ENCODE measurements at regions not wholly inside any gene's neighbourhood (a gene's known extent, or its start where the extent isn't known, plus 50 kb on each side); places are given as distances from the start of the nearest gene placed in this dataset.

- POLR2A ChIA-PET = no interaction called here
- ATAC-seq (no peak), FAIRE-seq (no peak), DNase-seq (ENCODE audit: low read depth in 1 of 2, low spot score in 1 of 2) (no peak)
- Histone ChIP-seq H3K4me2 (no peak overlapping the region), H3K4me3 (no peak overlapping the region), H3K9me3 (no peaks in the 10 kb centered on the region), H3K27ac (no peak overlapping the region), H3K4me1 (no peaks in the 10 kb centered on the region)
- TF ChIP-seq MAFK (IDR thresholded peaks at IDR 0.05; ENCODE audit: partially characterized antibody) = peak; percentile 62
- TF ChIP-seq CBX2 (IDR thresholded peaks at IDR 0.05; ENCODE audit: borderline replicate concordance, low read depth) = no peak
- TF ChIP-seq EHF (CRISPR knock-in tag; IDR thresholded peaks at IDR 0.05) = no peak
- no peak for TF ChIP-seq JUN (IDR thresholded peaks at IDR 0.05)
- CTCF ChIA-PET = no interaction called here
- 0% methylated on average over 2 of the region's 2 CpGs for WGBS (ENCODE audit: missing lambda C conversion rate)
Measured at GRCh38 chr7:113440173-113440572, 321.8 kb upstream of the SMIM30 start.

GRCh38 chr7:113431406-113431805 is 313.1 kb upstream of the SMIM30 start:
- no peak for DNase-seq (ENCODE audit: low read depth in 1 of 2, low spot score in 1 of 2)
- H3K4me1 ChIP-seq = no peaks in the 10 kb centered on the region
- 22% methylated on average over 4 of the region's 4 CpGs for WGBS (ENCODE audit: missing lambda C conversion rate)
- ChIA-PET CTCF (interaction anchor here (2.0 kb wide), 1 partner anchor 10 kb away, joined by 12 read pairs; no protein-coding TSS in a partner anchor), POLR2A (no interaction called here)
- no peak overlapping the region for H3K4me2 ChIP-seq
- H3K4me3 ChIP-seq = no peak overlapping the region
- no peak for FAIRE-seq
- H3K27ac ChIP-seq = no peak overlapping the region
- no peak for TF ChIP-seq CBX8 (IDR thresholded peaks at IDR 0.05)
- TF ChIP-seq JUNB (IDR thresholded peaks at IDR 0.05) = no peak
- TF ChIP-seq RFX5 (IDR thresholded peaks at IDR 0.05) = no peak
- no peak for TF ChIP-seq FOXS1 (CRISPR knock-in tag; IDR thresholded peaks at IDR 0.05)
- no peak for TF ChIP-seq MYC (IDR thresholded peaks at IDR 0.05; ENCODE audit: borderline replicate concordance, low read length)
- TF ChIP-seq ZNF302 (CRISPR knock-in tag; IDR thresholded peaks at IDR 0.05) = no peak
- TF ChIP-seq RCOR1 (IDR thresholded peaks at IDR 0.05; ENCODE audit: low read depth, low read length) = no peak
- no peak for TF ChIP-seq FOSB (CRISPR knock-in tag; IDR thresholded peaks at IDR 0.05)
- no peak for TF ChIP-seq CTCF (IDR thresholded peaks at IDR 0.05)
- TF ChIP-seq SMC3 (IDR thresholded peaks at IDR 0.05) = no peak
- no peaks in the 10 kb centered on the region for H3K9me3 ChIP-seq
- no peak for ATAC-seq

- Histone ChIP-seq H3K27ac (no peak overlapping the region), H3K4me1 (no peaks in the 10 kb centered on the region), H3K4me3 (no peak overlapping the region), H3K9me3 (no peaks in the 10 kb centered on the region), H3K4me2 (no peak overlapping the region)
- 25% methylated on average over 6 of the region's 6 CpGs for WGBS (ENCODE audit: missing lambda C conversion rate)
- no peak for TF ChIP-seq USF2 (IDR thresholded peaks at IDR 0.05)
- no peak for TF ChIP-seq HOXB13 (CRISPR knock-in tag; IDR thresholded peaks at IDR 0.05; ENCODE audit: low read depth)
- TF ChIP-seq KDM1A (IDR thresholded peaks at IDR 0.05; ENCODE audit: low read depth) = no peak
- no peak for TF ChIP-seq NPAS2 (CRISPR knock-in tag; IDR thresholded peaks at IDR 0.05; ENCODE audit: borderline replicate concordance)
- no peak for TF ChIP-seq PBX3 (IDR thresholded peaks at IDR 0.05)
- TF ChIP-seq CHD4 (IDR thresholded peaks at IDR 0.05; ENCODE audit: borderline replicate concordance) = no peak
- TF ChIP-seq FOSL2 (IDR thresholded peaks at IDR 0.05) = no peak
- no peak for TF ChIP-seq FOSL2 (CRISPR knock-in tag; IDR thresholded peaks at IDR 0.05)
- no peak for TF ChIP-seq HDAC2 (IDR thresholded peaks at IDR 0.05)
- no peak for TF ChIP-seq EHF (CRISPR knock-in tag; IDR thresholded peaks at IDR 0.05)
- TF ChIP-seq TP53 (CRISPR knock-in tag; IDR thresholded peaks at IDR 0.05) = no peak
- TF ChIP-seq ZC3H11A (IDR thresholded peaks at IDR 0.05) = no peak
- no peak for TF ChIP-seq FOXS1 (CRISPR knock-in tag; IDR thresholded peaks at IDR 0.05)
- DNase-seq (ENCODE audit: low read depth in 1 of 2, low spot score in 1 of 2) (no peak), FAIRE-seq (no peak), ATAC-seq (no peak)
- ChIA-PET POLR2A (no interaction called here), CTCF (interaction anchor here (0.7 to 3.5 kb wide), 3 partner anchors 197 to 874 kb away, joined by 3 to 12 read pairs (median 3); no protein-coding TSS in a partner anchor)
Measured at GRCh38 chr7:113424185-113424817, 305.9 kb upstream of the SMIM30 start.

Data from A549 (cell line).